IPS-NIHi7 (cell line): ENCODE measurements at regions not wholly inside any gene's neighbourhood (a gene's known extent, or its start where the extent isn't known, plus 50 kb on each side); places are given as distances from the start of the nearest gene placed in this dataset.
A peak's percentile ranks its signal among the peaks of the same experiment; 100 is the strongest.

Experiments
- DNase-seq: peaks from one replicate; pipeline ENCODE4 v3.0.0; 2012; ENCODE audit warnings: mixed read lengths; ENCODE audit errors: extremely low spot score

- no peak for DNase-seq
Measured at GRCh38 chr16:9409560-9410493, 318.4 kb downstream of the HAPSTR1 start.

- DNase-seq, result no peak
Measured at GRCh38 chr16:9411426-9411825, 320.0 kb downstream of the HAPSTR1 start.

DNA sequence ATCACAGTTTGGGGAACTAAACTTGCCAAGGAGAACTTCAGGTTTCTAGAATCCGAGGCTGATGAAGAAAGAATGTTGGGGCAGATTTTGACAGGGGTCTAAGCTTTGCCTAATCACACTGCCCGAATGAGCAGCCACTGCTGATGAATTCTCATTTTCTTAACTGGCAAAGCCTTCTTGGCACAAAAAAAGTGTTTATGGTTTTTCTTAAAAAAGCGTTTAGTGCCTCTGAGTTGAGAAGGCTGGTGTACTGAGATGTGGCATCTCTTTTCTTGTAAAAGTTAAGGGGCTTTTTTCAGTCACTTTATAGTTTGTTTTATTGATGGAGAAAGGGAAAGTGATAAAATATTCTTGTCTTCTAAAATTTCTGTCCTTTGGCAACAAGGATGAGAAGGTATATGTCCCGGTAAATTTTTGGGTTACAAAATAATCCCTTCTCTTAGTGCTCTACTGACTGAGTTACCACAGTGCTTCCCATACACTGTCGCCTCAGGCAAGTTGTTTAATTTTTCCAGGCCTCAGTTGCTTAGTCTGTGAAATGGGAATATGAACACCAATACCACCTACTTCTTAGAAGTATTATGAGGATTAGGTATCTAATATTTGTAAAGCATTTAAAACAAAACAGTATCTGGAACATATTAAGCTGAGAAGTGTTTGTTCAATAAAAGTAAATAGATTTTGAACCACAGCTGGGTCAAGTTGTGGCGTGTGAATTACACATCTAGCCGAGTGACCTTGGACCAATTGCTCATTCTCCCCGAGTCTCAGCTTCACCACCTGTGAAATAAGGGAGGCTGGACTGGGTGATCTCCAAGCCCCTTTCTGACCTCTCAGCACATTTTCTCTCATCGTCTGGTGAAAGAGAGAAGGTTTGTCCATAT is 320.8 kb downstream of the HAPSTR1 start:
- no peak for DNase-seq

GRCh38 chr16:9412915-9413264 is 321.4 kb downstream of the HAPSTR1 start:
- DNase-seq, result no peak

- no peak for DNase-seq
Measured at GRCh38 chr16:9415545-9415944, 324.1 kb downstream of the HAPSTR1 start.

DNA sequence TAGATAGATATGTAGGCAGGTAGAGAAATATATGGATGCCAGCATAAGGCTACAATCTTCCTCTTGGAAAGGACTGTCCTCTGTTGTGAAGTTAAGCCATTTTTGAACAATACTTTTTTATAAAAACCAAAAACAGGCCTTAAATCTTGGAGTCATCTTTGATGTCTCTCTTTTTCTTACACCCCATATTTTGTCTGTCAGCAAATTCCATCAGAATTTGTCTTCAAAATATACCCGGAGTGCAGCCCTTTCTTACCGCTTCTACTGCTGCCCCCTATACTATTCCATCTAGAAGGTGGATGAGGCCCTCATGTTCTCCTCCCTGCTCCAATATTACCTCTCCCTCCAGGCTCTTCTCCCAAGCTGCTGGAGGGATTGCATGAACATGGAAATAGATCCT is 326.5 kb downstream of the HAPSTR1 start:
- no peak for DNase-seq

DNA sequence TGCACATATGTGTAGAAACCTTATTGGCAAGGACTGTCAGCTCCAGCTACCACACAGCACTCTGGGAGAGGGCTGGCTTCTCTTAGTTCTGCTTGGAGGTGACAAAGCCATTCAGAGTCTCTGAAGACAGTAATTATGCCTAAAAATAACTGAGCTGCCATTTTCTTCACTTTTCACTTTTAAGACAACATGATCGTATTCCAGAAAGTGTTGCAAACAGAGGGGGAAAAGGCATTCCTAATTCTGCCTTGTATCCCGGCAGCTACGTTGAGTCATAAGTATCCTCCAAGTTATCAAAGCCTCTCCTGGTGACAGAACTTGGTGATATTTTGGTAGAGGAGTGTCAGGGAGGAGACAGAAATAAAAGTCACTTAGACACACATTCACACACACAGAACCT is 327.7 kb downstream of the HAPSTR1 start:
- no peak for DNase-seq

DNA sequence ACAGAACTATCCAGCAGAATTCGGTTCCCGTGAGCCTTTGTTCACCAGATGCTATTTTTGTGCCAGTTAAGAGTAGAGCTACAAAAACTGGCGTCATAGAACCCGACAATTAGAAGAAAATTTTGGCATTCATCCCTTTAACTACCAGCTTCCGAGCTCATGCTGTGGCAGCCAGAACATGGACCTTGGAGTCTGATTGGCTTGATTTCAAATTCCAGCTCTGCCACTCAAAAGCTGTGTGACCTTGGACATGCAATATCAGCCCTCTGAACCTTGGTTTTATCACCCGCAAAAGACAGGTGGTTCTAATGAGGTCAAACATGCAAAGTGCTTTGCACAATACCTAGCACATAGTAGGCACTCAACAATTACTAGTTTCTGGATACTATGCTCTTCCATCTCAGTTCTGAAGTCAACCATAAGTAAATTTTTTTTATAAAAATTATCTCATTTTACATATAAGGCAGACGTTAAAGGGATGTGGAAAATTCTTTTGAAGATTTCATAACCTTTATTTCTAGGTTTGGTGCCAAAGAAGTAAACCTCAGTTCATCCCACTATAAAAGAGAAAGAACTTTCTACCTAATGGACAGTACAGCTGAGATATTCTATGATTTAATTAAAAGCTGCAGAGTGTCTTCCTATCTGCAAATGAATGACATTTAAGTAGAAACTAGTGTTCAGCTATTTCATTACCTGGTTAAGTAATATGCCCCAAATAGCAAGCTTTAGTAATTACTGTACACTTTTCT is 331.5 kb downstream of the HAPSTR1 start:
- DNase-seq, result no peak

DNA sequence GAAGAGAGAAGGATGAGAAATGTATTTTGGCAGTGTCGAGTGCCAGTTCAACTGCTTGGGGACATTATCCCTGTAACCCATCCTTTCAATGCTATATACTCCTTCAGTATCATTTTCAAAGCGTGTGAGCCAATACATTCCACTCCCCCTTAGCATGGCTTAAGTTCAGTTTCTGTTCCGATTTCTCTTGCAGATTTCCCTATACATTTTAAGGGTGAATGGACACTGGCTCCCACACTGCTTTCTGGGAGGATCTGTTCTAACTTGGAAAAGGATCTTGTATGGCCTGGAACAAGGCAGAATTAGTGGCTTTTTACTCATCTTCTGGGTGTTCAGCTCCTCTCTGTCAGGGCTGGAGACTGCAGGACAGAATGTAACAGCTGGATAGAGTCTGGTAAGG is 333.8 kb downstream of the HAPSTR1 start:
- DNase-seq, result no peak

DNA sequence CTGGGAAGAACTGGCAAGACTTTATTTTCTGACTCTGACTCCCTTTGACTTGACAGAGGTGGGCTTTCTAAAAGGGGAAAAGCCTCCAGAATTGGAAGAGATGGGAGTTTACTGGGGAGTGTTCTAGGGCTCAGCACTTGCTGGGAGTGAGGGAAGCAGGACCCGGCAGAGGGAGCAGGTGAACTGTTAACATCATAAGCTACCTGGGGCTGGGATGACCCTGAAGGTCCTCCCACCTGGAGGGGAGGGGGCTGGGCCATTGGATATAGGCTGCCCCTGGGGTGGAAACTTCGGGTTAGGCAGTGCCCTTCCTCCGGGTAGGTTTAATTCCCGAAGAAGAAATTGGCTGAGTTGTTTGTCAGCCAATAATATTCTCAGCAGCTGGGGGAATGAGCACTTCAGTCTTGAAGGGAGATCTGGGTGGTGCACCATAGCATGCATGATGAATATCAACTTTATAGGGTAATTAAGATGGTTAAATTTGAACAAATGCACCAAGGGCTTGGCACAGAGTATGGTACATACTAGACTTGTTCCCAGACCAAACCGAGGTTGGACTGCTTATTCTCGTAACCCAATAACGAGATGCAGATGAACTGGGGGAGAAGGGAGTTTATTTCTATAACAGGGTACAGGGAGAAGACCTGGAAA is 337.0 kb downstream of the HAPSTR1 start:
- peak; percentile 34 for DNase-seq

DNA sequence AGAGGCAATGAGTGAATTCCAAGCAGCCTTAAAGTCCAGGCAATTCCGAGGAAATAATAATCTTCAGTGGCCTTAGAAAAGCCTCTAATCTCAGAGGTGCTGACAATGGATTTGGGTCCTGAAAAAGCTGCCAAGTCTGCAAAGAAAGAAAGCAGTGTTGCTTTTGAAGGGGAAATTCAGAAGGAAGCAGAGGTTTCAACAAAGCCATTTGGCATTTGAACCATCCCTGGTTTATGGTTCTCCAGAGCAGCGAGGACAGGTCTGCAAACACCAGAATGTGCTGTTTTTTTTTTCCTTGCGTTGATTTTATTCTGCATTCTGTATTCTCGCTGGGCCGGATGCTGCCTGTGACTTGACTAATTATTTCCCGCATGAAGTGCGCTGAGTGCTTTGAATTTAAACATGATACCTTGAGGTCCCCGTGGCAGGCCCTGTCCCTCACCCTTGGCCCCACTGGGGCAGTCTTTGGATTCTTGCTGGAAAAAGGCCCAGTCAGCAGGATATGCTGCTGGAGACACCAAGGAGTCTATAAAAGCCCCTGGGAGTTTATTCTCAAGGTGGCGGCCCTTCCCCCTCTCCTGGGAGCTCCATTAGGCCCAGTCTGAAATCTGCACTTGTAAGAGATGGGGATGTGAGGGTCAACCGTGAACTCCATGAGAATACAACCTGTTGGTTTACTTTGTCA is 338.3 kb downstream of the HAPSTR1 start:
- no peak for DNase-seq

DNA sequence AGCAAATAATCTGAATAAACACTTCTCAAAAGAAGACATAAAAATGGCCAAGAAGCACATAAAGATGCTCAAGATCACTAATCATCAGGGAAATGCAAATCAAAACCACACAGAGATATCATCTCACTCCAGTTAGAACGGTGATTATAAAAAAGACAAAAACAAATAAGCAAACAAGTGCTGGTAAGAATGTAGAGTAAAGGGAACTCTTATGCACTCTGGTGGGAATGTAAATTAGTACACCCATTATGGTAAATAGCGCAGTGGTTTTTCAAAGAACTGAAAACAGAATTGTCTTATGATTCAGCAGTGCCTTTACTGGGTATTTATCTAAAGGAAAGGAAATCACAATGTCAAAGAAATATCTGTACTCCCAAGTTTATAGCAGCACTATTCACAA is 343.2 kb downstream of the HAPSTR1 start:
- DNase-seq, result no peak

- DNase-seq, result no peak
Measured at GRCh38 chr16:9436175-9436574, 344.7 kb downstream of the HAPSTR1 start.

- DNase-seq, result peak; percentile 48
Measured at GRCh38 chr16:9437115-9437514, 345.7 kb downstream of the HAPSTR1 start.

DNA sequence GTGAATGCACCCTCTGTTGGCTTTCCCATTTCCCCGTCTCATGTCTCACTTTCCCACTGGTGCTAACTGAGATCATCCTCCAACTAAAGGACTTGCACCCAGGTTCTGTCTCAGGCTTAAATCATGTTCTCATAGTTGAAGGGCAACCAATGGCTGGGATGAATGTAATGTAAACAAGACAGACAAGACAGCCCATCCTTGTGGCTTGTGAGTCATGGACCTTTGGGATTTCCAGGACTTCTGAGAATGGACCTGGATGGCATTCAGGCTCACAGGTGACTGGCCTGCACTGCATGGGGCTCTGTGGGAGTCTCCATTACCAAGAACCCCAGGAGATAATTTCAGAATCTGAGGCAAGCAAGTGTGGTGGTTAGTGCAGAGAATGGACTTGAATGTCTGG is 347.5 kb downstream of the HAPSTR1 start:
- no peak for DNase-seq

DNA sequence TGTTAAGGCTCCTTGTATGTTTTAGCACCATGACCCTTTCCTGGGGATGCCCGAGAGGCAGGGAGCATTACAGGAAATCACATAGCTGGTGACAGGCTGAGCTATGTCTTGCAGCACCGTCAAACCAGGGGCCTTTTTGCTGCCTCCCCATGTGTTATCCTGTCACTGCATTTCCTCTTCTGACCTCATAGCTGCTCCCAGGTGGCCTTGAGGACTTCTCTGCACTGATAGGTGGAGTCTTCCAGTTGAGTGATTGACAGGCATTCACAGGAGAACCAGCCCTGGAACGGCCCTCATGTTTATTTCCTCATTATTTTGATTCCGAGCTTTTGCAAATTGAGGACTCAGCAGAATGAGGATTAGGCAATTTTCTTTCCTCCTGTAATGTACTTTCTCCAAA is 349.6 kb downstream of the HAPSTR1 start:
- peak; percentile 39 for DNase-seq

DNA sequence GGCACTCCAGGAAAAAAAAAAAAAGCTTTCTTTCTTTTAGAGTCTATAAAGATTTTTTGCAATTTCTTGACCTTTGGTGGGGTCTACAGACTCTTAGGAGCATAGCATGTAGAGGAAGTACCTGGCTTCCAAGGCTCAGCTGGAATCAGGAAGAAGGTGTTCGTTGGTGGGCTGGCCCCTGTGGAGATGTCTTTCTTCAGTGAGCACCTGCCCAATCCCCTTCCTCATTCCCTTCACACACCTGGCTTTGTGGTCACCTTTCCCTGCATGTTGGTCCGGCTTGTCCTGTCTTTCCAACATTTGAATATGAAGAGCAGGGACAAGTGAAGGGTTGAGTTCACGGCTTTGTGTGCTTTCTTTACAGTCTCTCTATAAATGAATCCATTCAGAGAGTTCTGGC is 352.4 kb downstream of the HAPSTR1 start:
- no peak for DNase-seq

GRCh38 chr16:9446471-9447194 is 355.2 kb downstream of the HAPSTR1 start:
- DNase-seq, result no peak

DNA sequence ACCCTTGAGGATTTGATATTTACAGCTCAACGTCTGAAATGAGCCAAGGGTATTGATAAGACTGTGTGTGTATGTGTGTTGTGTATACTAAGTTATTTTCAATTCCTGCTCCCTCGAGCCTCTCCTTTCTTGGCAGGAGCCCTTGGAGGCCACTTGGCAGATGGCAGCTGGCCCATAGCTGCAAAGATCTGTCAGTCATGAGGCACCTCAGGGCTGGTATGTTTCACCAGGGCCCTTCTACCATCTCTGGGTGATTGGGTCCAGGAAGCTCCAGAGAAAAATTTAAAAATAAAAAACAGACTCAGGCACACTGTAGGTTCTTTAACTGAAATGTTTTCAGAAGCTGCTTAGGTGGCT is 355.7 kb downstream of the HAPSTR1 start:
- no peak for DNase-seq

GRCh38 chr16:9447699-9448098 is 356.3 kb downstream of the HAPSTR1 start:
- no peak for DNase-seq
